Ovary (tissue), 3 donors: ENCODE measurements at regions not wholly inside any gene's neighbourhood (a gene's known extent, or its start where the extent isn't known, plus 50 kb on each side); places are given as distances from the start of the nearest gene placed in this dataset.

Source experiments
- CTCF ChIP-seq, 3 donors: fragments of 450-650 bp in 2 of 3; fragments of 200-600 bp in 1 of 3; IDR thresholded peaks; one replicate each; pipeline versions ENCODE4 v1.5.1 to v1.8.0; 2016 to 2022; ENCODE audit warnings: antibody characterized with exemption in 3 of 3, mild to moderate bottlenecking in 1 of 3
- EP300 ChIP-seq: sonication (generic); formaldehyde crosslinking; IDR thresholded peaks from one replicate; pipeline ENCODE4 v1.6.1; 2017; ENCODE audit warnings: antibody characterized with exemption
- donor health status: DM: no; HTN: no; CAD: no.

- no peak for TF ChIP-seq CTCF (IDR thresholded peaks at IDR 0.05)
- no peak for TF ChIP-seq EP300
Measured at GRCh38 chr7:46488607-46489006, 567.5 kb upstream of the IGFBP3 start.
